NCI-H1092 (cell line): ENCODE measurements at regions not wholly inside any gene's neighbourhood (a gene's known extent, or its start where the extent isn't known, plus 50 kb on each side); places are given as distances from the start of the nearest gene placed in this dataset.
"Not testable (repeated sequence)": the region's sequence is repeated elsewhere in the genome, so short reads cannot be mapped to it uniquely, and the experiment has no call there.

Source experiments
- DNase-seq: peaks from one replicate; lab custom pipeline; 2025; lab: John Stamatoyannopoulos, UW

DNA sequence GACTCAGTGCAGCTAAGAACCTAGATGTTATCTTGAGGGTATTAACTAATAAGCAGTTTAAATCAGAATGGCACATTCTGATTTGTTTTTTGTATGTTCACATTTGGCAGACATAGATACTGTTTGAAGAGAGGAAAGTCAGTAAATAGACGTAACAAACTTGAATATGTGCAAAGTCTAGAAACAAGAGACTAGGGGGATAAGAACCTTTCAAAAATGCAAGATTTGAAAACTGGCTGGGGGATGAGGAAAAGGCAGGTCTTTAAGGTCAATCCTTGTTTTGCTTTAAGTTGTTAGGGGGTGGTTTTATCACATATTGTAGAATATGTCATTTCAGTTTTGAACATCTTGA lies 136.5 kb downstream of the ZNF92 start:
- not testable (repeated sequence) for DNase-seq

DNA sequence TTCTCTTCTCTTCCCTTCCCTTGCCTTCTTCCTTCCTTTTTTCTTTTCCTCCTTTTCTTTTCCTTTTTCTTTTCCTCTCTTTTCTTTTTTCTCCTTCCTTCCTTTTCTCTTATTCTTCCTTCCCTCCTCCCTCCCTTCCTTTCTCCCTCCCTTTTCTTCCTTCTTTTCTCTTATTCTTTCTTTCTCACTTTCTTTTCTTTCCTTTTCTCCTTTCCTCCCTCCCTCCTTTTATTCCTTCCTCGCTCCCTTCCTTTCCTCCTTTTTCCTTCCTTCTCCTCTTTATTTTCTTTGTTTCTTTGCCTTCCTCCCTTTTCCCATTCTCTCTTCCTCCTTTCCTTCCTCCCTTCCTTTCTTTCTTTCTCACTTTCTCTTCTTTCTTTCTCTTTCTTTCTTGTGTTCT lies 146.1 kb downstream of the ZNF92 start:
- not testable (repeated sequence) for DNase-seq

DNA sequence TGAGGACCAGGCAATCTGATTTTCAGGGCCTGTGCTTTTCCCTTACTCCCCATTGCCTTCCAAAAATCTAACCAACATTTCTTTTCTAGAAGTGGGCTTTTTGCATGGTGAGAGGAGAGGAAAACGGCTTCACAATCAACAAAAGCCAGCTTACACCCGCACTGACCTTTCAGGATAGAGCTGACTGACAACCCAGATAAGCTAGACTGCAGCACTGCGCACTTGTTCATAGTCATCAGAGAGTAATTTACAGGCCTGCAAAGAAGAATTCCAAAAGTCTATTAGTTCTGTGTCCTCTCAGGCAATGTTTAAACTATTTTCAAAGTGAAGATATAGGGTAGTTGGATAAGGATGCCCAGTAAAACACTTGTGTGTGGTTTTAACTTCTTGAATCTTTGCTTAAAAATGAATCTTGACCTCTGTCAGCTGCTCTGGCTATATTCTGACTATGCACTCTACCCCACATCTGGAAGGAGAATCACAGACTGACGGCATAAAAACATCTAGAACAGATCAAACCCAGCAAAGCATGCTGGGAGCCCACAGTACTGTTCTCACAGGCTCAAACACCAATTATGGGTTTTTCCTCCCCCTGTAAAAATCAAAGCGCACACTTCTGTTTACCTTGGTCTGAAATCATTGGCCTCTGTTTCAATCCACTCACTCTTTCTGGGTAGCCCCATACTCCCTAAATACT lies 172.0 kb downstream of the ZNF92 start:
- not testable (repeated sequence) for DNase-seq

DNA sequence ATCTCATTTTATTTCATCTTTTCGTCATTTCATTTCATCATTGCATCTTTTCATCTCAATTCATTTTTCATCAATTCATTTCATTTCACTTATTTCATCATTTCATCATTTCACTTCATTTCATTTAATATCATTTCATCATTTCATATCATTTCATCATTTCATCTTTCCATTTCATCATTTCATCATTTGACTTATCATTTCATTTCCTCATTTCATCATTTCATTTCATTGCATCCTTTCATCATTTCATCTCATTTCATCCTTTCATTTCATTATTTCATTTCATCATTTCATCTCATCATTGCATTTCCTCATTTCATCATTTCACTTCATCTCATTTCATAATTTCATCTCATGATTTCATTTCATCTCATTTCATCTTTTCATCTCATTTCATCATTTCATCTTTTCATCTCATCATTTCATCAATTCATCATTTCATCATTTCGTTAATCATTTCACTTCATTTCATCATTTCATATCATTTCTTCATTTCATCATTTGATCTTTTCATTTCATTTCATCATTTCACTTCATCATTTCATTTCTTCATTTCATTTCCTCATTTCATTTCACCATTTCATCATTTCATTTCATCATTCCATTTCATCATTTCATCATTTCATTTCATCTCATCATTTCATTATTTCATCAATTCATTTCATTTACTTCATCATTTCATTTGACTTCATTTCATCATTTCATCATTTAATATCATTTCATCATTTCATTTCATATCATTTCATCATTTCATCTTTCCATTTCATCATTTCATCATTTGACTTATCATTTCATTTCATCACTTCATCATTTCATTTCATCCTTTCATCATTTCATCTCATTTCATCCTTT lies 176.2 kb downstream of the ZNF92 start:
- not testable (repeated sequence) for DNase-seq

DNA sequence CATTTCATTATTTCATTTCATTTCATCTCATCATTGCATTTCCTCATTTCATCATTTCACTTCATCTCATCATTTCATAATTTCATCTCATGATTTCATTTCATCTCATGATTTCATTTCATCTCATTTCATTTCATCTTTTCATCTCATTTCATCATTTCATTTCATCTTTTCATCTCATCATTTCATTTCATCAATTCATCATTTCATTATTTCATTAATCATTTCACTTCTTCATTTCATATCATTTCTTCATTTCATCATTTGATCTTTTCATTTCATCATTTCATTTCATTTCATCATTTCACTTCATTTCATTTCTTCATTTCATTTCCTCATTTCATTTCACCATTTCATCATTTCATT lies 176.8 kb downstream of the ZNF92 start:
- not testable (repeated sequence) for DNase-seq

DNA sequence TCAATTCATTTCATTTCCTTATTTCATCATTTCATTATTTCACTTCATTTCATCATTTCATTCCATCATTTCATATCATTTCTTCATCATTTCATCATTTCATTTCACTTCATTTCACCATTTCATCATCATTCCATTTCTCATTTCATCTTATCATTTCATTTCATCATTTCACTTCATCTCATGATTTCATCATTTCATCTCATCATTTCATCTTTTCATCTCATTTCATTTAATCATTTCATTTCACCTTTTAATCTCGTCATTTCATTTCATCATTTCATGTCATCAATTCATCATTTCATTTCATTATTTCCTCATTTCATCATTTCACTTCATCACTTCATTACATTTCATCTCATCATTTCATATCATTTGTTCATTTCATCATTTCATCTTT lies 177.4 kb downstream of the ZNF92 start:
- DNase-seq, result not testable (repeated sequence)

DNA sequence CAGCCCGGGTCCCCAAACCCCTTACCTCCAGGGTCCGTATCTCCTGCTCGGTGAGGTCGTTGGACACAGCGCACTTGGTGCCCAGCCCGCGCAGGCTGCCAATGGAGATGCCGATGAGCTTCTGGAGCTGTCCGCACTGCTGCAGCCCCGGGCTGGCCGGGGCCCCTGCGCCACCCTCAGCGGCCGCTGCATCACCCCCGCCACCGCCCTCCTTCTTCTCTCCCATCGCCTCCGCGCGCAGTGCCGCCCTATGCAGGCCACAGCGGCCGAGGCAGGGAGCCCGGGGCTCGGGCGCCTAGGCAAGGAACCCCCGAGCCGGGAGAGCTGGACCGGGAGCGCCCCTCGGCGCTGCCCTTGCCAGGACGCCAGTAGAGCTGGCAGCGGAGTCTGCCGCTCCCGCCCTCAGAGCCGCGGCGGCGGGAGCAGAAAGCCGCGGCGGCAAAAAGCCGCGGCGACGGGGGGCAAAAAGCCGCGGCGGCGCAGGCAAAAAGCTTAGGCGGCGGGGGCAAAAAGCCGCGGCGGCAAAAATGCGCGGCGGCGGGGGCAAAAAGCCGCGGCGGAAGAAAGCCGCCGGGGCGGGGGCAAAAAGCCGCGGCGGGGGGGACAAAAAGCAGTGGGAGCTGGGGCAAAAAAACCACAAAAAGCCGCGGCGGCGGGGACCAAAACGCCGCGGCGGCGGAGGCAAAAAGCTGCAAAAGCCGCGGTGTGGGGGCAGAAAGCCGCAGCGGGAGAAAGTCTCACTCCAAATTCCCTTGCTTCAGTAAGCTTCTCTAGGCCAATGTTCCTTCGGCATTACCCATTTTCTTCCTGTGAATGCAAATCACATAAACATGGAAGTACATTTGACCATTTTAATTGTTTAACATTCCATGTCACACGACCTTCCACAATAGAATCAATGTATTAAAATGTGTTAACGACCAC lies 181.2 kb downstream of the ZNF92 start:
- not testable (repeated sequence) for DNase-seq

DNA sequence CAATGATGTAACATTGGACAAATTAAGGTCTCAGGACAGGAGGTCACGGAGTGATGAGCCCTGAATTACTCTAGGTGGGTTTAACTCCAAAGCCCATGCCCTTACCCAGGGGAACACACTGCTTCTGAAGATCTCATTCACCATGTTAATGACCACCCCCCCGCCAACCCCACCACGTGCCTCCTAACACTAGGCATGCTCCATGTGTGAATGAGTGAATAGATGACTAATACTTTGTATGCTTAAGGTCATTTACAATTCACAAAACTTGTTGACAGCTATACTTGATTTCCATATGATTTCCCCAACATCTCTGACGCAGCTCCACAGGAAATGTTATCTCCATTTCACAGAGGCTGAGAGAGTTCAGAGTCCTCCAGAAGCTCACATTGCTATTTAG lies 184.9 kb downstream of the ZNF92 start:
- not testable (repeated sequence) for DNase-seq

DNA sequence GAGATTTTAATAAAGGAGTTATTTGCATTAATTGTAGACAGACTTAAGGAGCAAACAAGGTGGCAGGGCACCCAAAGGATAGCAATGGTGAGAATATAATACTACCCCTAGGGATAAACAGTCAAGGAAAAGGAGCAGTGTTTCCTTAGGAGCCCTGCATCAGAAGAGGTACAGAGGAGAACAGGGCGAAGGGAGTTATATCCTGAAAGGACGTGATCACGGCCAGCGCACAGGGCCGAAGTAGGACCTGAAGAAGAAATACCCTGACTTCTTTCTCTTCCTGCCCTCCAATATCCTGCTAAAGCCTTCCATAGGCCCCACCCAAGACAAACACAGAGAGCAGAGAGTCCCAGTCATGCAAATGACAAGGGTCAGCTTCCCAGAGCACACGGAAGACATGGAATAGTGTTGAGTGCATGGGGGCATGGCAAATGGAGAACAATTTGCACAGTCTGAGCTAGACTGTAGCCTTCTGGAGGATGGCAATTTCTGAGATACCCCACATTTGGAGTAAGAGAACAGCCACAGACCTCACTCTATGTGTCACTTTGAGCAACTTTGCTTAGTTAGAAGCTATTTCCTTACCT lies 188.2 kb downstream of the ZNF92 start:
- not testable (repeated sequence) for DNase-seq

DNA sequence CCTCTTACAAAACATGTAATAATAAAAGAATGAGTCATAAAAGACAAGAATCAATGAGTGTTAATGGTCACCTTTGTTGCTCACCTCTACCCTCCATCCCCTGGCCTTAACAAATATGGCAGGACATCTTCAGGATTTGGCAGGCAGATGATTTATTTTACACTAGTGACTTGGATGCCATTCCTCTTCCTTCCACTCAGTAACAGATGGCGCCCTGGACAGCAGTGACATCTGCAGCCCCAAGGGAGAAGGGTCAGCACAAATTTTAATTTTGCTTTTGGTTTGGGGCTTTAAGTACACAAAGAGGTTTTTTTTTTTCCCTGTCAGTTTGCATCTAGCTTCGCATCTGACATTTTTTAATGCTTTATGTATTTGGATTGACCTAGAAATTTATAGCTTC lies 188.9 kb downstream of the ZNF92 start:
- not testable (repeated sequence) for DNase-seq

DNA sequence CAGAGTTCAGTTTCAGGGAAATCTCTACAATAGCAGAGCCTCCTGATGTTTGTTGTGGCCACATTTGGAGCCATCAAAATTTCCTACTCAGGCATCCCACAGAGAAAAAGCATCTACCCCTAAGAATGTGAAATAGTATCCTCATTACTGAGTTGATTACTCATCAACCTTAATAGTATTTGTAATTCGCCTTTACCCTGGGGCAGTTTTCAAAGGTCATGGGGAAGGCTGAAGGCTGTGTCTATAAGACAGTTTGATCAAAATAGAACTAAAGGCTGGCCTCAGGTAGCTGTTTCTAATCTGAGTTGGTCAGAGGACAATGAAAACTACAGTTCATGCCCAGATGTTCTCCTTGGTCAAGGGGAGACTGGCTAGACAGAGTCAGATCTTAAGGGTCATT lies 189.7 kb downstream of the ZNF92 start:
- DNase-seq, result not testable (repeated sequence)

DNA sequence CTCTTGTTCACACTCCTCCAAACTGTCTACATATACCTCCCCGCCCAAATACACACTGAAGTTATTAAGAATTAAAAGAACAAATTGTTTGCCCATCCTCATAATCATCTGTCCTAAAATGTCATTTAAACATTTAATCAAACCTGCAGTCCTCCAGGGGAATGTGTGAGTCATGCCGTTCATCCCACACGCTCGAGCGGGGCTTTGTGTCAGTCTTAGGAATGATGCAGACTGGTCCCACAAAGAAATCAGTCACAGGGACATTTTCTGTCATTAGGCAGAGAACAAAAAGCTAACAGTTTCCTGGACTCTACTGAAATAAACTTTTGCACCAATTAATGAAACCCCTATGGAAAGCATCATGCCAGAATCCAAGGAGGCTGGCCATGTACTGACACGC lies 194.6 kb downstream of the ZNF92 start:
- DNase-seq, result not testable (repeated sequence)

DNA sequence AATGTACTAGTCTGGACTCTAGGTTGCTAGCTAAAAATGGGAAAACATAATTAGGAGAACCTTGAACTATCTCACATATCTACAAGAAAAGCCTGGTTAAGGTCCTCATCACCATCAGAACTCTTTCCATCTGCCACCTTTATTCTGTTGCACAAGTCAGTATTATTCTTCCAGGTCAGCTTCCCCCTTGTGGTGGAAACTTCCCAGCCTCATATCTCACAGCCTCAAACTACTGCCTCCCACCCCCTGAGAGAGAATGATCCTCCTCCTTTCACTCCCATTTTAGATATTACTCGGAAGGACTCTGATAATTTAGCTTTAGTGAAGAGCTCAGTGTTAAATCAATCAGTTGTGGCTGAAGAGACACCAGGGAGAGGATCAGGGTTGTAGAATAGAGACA lies 197.3 kb downstream of the ZNF92 start:
- not testable (repeated sequence) for DNase-seq

DNA sequence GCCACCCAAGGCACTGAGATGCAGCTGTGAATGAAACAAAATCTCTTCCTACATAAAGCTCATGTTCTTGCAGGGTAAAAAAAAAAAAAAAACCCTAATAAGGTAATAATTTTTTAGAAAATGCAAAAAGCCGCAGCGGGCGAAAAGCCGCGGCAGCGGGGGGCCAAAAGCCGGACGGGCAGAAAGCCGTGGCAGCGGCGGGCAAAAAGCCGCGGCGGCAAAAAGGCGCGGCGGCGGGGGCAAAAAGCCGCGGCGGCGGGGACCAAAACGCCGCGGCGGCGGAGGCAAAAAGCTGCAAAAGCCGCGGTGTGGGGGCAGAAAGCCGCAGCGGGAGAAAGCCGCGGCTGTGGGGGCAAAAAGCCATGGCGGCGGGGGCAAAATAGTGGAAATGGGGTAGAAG lies 198.9 kb downstream of the ZNF92 start:
- DNase-seq, result not testable (repeated sequence)

DNA sequence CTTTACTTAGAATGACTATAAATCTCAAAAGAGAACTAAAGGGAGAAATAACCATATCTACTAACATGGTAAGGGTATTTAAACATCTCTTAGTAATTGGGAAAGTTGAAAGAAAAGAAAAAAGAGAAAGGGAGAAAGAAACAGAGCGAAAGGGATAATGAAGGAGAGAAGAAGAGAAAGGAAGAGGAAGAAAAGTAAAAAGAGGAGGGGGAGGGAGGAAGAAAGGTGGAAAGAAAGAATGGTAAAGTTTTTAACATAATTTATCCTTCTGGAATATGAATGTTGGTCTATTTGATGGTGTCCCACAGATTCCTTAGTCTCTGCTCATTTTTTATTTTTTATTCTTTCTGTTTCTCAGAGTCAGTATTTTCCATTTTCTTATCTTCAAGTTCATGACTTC lies 202.7 kb downstream of the ZNF92 start:
- not testable (repeated sequence) for DNase-seq

DNA sequence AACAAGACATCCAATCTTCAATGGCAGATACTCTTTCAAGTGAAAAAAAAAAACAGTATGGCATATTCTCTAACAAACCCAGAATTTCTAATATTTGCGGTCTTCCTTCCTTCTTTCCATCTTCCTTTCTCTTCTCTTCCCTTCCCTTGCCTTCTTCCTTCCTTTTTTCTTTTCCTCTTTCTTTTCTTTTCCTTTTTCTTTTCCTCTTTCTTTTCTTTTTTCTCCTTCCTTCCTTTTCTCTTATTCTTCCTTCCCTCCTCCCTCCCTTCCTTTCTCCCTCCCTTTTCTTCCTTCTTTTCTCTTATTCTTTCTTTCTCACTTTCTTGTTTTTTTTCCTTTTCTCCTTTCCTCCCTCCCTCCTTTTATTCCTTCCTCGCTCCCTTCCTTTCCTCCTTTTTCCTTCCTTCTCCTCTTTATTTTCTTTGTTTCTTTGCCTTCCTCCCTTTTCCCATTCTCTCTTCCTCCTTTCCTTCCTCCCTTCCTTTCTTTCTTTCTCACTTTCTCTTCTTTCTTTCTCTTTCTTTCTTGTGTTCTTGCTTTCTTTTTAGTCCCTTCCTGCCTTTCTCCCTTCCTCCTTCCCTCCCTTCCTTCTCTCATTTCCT lies 209.0 kb downstream of the ZNF92 start:
- DNase-seq, result not testable (repeated sequence)

DNA sequence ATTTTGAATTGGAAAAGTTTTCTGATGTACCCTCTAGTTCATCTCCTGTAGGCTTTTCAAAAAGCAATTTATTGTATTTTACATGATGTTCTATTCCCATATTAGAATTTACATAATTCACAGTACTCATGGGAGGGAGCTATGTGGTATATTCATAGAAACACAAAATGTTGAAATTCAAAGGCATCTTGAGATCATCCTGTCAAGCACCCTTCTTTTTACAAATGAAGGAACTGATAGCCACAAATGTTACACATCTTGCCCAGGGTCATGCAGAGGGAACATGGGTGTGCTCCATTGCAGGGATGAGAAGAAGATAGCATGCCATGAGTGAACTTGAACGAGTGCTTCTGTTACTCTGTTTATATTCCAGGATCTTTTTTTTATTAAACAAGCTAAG lies 228.8 kb downstream of the ZNF92 start:
- not testable (repeated sequence) for DNase-seq

DNA sequence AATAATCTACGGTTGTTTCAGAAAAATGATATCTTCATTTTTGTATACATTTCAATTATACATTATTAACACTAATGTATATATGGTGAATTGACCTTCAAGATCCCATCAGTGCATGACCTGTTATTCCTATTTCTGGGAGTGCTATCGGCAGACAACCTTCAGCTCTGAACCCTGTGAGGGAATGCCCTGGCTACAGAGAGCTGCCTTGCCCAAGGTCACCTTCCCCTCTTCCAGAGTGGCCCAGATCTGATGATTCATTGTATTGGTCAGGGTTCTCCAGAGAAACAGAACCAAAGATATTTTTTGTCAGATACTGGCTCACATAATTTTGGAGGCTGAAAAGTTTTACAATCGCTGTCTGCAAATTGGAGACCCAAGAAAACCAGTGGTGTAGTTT lies 235.5 kb downstream of the ZNF92 start:
- no peak for DNase-seq

DNA sequence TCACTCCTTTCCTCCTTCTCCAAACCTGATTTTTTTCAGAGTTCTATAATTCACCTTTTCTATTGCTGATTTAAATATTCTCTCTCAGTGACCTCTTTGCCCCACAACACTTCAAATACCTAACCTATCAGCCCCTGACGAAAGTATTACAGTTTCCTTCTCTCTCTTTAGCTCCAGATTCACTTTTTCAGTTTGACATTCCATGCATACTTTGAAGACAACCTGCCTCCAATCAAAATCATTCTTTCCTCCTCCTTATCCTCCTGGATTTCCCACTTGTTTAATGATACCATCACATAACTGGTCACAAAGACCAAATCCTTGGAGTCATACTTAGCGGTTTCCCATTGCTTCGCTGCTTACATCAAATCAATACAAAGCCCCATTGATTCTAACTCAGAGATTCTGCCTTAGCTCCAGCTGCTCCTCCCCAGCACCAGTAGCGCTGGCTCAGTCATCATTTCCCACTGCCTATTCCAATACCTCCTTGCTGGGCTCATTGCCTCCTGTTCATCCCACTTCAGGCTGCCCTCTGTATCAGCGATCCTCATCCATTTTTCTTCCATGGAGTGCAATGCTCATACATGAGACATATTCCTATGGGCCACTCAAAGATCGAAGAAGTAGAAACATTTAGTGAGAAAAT lies 240.1 kb downstream of the ZNF92 start:
- DNase-seq, result not testable (repeated sequence)

DNA sequence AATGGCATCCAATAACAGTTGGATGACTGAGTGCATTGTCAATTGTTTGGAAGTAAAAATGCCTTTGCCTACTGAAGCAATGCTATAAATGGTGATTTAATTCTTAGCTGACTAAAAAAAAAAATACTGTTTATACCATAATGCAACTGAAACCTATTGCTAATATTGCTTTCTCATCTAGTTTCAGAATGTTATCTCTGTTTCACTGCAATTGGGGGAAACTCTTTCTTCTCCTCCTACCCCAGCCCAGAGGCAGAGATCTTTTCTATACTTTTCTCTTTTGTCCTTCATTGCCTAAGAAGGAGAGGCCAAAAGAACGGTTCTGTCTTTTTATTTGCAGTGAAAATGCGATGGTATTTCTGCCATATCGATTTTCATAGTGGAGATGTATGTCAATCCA lies 242.5 kb downstream of the ZNF92 start:
- DNase-seq, result not testable (repeated sequence)

DNA sequence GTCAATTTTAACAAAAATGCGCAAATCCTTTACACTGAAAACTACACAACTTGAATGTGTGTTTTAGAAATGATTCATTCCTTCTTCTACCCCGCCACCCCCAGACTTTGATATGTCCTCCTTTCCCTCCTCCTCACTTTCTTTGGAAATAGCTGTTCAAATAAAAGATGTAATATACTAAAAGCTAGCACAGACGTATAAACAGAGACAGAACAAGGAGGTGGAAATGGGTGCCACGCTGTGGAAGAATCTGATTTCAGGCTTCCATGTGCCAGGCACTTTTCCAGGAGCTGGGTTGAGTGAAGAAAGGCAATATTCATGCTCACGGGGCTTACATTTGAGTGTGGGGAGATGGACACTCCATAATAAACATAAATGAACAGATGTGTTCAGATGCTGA lies 246.6 kb downstream of the ZNF92 start:
- not testable (repeated sequence) for DNase-seq
